Cardiac septum (tissue), 1 donor: ENCODE measurements at regions not wholly inside any gene's neighbourhood (a gene's known extent, or its start where the extent isn't known, plus 50 kb on each side); places are given as distances from the start of the nearest gene placed in this dataset.
A peak's percentile ranks its signal among the peaks of the same experiment; 100 is the strongest.

Source experiments
- DNase-seq: peaks from one replicate; pipeline ENCODE4 v3.0.0-alpha.2; 2020; ENCODE audit warnings: low spot score
- intact Hi-C: fragments of 100-400 bp; cut with DNase I; formaldehyde crosslinking; loops from one replicate; pipeline ENCODE4 v1.14.0; 2022
- donor health status: DM: no; HTN: no; CAD: no.

GRCh38 chr9:106733828-106734380, 129.1 kb upstream of the ZNF462 start:
- no peak for DNase-seq
- intact Hi-C loops: no loop called here

GRCh38 chr9:106737516-106737915, 125.5 kb upstream of the ZNF462 start:
- no peak for DNase-seq
- intact Hi-C loops: no loop called here

- DNase-seq: no peak
- intact Hi-C loops: no loop called here
Measured at GRCh38 chr9:106738109-106738508, 124.9 kb upstream of the ZNF462 start.

DNA sequence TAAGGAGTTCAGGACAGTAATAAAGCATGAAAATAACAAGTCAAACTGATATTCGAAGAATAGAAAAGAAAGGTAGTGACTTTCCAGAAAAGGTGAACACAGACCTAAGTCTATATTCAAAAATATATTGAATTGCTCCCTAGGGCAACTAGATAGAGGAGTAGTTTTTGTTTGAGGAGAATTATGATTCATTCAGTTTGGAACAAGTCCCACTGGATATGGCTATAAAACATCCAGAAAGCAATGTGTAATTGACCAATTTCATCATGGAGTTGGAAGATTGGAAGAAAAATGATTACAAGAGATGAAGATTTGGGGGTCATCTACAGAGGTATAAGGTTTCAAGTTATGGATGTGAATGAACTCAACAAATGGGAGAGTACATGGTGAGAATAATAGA, 117.5 kb upstream of the ZNF462 start:
- intact Hi-C loops: no loop called here
- DNase-seq: no peak

DNA sequence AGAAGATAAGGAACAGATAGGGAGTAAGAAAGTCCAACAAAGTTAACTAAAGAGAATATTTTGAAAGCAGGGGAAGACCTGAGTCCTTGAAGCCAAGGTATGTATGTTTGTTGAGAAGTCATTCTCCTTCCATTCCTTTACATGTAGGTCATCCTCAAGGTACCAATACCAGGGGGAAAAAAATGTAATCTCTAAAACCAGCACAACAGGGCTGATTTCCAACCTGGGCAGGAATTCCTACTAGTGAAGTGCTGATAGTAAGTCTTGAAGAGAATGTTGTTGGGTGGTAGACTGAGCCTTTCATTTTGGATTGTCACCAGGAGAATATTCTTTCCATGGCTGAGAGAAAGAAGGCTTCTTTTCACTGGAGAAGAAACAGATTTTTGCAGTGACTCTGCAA, 117.1 kb upstream of the ZNF462 start:
- intact Hi-C loops: no loop called here
- no peak for DNase-seq

GRCh38 chr9:106751681-106752080, 111.3 kb upstream of the ZNF462 start:
- intact Hi-C loops: no loop called here
- DNase-seq: no peak

- intact Hi-C loops: no loop called here
Measured at GRCh38 chr9:106752581-106752980, 110.4 kb upstream of the ZNF462 start.

DNA sequence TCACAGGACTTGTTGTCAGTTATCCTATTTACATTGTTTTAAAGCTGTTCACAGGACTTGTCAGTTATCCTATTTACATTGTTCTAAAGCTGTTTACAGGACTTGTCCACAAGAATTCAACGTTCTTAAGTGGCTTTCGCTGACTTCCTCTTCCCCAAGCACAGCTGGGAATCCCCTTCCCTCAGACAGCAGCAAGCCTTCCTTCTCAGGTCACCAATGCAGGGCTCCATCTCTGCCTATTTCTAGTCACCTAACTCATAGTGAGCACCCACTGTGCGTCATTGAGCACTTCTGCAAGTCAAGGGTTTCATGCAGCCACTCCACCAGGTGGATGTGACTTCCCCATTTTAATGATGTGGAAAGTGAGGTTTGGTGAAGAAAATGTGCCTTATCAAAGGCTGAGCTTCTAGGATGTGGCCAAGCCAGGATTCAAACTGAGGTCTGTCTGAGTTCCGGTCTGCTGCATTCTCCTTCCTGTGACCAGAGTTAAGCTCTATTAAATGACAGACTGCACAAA, 109.8 kb upstream of the ZNF462 start:
- DNase-seq: no peak
- intact Hi-C loops: no loop called here

More at GRCh38 chr9:106752581-106752980, 110.4 kb upstream of the ZNF462 start:
- no peak for DNase-seq

- DNase-seq: no peak
- intact Hi-C loops: no loop called here
Measured at GRCh38 chr9:106755736-106756135, 107.2 kb upstream of the ZNF462 start.

- intact Hi-C loops: no loop called here
- DNase-seq: no peak
Measured at GRCh38 chr9:106757514-106757913, 105.5 kb upstream of the ZNF462 start.

DNA sequence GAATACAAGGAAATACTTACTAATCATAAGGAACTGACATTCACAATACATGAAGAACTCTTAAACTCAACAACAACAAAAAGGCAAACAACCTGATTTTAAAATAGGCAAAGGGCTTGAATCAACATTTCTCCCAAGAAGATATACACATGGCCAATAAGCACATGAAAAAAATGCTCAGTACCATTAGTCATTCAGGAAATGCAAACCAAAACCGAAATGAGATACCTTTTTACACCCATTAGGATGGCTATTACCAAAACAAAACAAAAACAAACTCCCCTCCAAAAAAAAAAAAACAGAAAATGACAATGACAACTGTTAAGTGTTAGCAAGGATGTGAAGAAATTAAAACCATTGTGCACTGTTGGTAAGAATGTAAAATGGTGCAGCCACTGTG, 104.1 kb upstream of the ZNF462 start:
- intact Hi-C loops: no loop called here
- DNase-seq: no peak

GRCh38 chr9:106761493-106761892, 101.5 kb upstream of the ZNF462 start:
- intact Hi-C loops: no loop called here
- no peak for DNase-seq

GRCh38 chr9:106766616-106767015, 96.3 kb upstream of the ZNF462 start:
- intact Hi-C loops: no loop called here
- DNase-seq: no peak

GRCh38 chr9:106769331-106769730, 93.6 kb upstream of the ZNF462 start:
- intact Hi-C loops: no loop called here
- DNase-seq: no peak

DNA sequence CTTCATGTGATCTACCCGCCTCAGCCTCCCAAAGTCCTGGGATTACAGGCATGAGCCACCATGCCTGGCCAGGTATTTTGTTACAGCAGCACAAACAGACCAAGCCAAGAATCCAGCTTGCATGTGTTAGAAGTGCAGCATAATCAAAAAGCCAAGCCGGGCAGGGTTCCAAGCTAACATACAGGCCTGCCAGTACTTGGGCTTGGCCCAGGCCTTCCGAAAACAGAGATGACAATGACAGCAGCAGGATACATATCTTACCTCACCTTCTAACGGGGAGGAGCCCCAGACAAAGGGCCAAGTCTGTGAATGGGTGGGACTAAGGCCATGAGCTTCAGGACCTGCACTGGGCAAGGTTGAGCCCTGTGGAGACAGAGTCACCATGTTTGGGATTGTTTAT, 91.4 kb upstream of the ZNF462 start:
- intact Hi-C loops: no loop called here
- peak; percentile 75 for DNase-seq

DNA sequence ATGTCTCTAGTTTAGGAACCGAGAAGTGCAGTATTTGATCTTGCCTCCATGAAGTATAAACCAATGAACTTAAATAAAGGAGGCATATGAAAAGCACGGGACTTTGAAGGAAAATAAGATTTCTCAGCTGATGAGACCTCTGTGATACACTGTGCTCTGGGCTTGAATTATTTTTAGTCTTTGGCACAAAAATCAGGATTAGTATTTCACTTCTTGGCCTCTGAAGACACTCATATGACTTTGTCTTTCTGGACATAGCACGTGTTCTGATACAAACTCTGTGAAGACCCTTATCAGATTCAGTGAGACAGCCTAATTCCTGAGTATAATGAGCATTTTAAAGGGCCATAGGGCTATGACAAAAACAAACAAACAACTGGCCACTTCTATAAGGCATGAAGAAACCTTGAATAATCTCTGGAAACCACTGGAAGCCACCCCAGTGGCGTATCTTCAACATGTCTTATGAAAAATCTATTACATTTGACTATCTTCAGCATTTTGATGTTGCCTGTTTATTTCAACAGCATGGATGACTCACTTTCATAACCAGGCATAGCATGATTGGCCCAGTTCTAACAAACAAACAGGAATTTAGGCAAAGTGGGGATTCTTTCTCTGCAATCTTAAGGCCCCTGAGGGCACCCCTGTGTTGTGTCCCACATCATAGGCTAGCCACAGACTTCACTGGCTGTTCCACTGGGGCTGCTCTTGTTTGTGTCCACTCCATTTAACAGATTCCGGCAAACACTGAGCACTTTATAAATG, 90.3 kb upstream of the ZNF462 start:
- DNase-seq: no peak
- intact Hi-C loops: no loop called here

DNA sequence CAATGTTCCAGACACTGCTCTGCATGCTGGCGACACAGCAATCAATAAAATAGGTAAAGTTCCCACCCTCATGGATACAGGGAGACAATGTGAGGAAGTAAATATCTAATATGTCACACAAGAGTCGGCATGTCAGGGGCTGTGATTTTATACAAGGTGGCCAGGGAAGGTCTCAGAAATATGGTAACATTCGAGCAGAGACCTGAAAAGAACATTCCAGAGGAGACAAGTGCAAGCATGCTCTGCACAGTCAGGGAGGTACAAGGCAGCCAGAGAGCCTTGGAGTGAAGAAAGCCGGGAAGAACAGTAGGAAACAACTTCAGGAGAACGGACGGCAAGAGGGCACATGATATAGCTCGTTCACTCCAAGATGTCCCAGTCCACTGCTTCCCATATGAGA, 89.2 kb upstream of the ZNF462 start:
- DNase-seq: no peak
- intact Hi-C loops: no loop called here

GRCh38 chr9:106775960-106776359, 87.0 kb upstream of the ZNF462 start:
- DNase-seq: no peak
- intact Hi-C loops: no loop called here

DNA sequence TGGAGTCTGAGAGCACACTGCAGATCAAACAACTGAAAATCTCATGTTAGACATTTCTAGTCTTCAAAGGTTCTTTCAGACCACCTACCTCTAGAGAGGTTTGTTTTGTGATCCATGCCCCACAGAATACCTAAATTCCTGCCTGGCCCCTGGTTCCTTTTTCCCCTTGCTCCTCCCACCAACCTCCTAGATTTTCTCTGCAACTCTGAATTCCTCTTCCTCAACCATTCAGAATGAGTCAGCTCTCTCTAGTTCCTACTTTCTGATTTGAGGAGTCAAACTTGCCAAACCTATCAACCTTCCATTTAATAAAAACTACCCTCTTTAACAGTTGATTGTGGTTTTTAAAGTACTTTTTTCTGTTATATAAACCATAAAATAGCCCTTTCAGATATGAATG, 83.2 kb upstream of the ZNF462 start:
- intact Hi-C loops: no loop called here
- no peak for DNase-seq

DNA sequence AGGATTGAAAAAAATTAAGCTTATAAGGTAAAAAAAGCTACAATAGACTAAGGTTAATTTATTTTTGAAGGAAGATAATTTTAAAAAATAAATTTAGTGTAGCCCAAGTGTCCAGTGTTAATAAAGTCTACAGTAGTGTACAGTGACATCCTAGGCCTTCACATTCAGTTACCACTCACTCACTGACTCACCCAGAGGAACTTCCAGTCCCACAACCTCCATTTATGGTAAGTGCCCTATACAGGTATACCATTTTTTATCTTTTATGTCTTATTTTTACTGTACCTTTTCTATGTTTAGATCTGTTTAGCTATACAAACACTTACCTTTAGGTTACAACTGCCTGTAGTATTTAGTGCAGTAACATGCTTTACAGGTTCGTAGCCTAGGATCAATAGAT, 79.8 kb upstream of the ZNF462 start:
- intact Hi-C loops: no loop called here

DNA sequence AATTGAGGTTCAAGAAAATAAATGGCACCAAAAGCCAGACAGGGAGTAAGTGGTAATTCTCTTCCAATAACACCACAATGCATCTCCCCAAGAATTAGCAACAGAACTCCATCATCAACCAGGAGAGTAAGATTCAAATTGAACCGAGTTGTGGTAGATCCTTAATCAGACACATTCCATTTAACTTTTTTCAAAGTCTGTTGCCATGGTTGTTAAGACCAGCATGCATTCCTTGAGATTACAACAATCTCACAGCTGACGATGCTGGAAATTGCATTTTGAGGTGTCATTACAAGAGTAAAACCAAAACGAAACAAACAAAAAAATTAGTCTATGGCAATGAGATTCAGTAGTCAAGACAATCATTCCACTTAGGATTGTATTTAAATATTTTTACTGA, 78.9 kb upstream of the ZNF462 start:
- intact Hi-C loops: no loop called here
- DNase-seq: no peak

More for the DNA sequence above, 79.8 kb upstream of the ZNF462 start:
- no peak for DNase-seq
